Cardiac fibroblast (primary cell): ENCODE measurements at regions not wholly inside any gene's neighbourhood (a gene's known extent, or its start where the extent isn't known, plus 50 kb on each side); places are given as distances from the start of the nearest gene placed in this dataset.

Experiments used
- DNase-seq, 2 donors: peaks; one replicate each; pipeline versions ENCODE4 v3.0.0 to v3.0.0-alpha.2; 2010; ENCODE audit warnings: low read depth in 2 of 2
- H3K4me3 ChIP-seq, 2 donors: replicated peaks in 1 of 2; 1 replicate in 1 of 2; 2 replicates in 1 of 2; pipeline ENCODE4 v1.5.1; 2011; ENCODE audit warnings: low read depth in 2 of 2, low read length in 2 of 2, mild to moderate bottlenecking in 2 of 2, moderate library complexity in 1 of 2
- TF ChIP-seq, protein P1 (sequence below): IDR thresholded peaks from one replicate; pipeline ENCODE4 v1.5.1; 2011; ENCODE audit warnings: low read depth, mild to moderate bottlenecking, low read length, inconsistent platforms

DNA sequence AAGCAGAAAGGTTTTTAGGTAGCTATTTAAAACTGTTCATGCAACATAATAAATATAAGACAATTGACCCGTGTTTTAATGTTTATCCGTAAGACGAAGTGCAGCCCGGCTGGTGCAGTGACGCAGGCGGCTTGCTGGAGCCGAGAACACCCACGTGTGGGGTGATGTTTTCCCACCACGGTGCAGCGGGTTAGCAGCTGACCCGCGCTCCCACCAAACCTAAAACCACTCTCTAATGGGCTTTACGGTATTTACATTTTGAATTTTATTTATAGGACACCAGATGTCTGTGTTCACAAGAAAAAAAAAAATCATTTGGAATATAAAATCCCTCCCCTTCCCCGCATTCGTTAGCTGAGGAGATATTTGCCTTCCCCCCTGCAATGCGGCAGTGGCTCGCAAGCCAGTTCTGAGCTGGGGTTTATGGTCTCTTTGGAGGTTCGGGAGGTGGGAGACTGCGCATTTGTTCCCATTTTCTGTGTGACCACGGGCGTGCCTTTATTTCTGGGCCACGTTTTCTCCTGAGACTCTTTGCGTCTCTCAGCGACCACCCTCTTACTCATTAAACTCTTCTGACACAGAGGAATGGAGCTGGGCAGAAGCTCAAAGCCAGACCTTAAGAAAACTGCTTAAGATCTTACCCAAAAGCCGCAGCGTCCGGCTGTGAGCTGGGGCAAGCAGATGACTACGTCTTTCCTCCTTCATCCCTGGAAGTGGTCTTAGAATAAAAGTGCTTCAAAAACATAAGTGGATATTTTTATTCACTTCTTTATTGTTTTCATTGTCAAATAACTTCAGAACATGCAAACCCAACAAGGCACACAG lies 301.1 kb downstream of the IRF8 start:
- TF ChIP-seq, protein P1, sequence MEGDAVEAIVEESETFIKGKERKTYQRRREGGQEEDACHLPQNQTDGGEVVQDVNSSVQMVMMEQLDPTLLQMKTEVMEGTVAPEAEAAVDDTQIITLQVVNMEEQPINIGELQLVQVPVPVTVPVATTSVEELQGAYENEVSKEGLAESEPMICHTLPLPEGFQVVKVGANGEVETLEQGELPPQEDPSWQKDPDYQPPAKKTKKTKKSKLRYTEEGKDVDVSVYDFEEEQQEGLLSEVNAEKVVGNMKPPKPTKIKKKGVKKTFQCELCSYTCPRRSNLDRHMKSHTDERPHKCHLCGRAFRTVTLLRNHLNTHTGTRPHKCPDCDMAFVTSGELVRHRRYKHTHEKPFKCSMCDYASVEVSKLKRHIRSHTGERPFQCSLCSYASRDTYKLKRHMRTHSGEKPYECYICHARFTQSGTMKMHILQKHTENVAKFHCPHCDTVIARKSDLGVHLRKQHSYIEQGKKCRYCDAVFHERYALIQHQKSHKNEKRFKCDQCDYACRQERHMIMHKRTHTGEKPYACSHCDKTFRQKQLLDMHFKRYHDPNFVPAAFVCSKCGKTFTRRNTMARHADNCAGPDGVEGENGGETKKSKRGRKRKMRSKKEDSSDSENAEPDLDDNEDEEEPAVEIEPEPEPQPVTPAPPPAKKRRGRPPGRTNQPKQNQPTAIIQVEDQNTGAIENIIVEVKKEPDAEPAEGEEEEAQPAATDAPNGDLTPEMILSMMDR = no peak
- no peak overlapping the region for H3K4me3 ChIP-seq
- DNase-seq = no peak

GRCh38 chr16:86200722-86201121 lies 301.8 kb downstream of the IRF8 start:
- TF ChIP-seq, protein P1 = no peak
- no peak overlapping the region for H3K4me3 ChIP-seq
- no peak for DNase-seq

DNA sequence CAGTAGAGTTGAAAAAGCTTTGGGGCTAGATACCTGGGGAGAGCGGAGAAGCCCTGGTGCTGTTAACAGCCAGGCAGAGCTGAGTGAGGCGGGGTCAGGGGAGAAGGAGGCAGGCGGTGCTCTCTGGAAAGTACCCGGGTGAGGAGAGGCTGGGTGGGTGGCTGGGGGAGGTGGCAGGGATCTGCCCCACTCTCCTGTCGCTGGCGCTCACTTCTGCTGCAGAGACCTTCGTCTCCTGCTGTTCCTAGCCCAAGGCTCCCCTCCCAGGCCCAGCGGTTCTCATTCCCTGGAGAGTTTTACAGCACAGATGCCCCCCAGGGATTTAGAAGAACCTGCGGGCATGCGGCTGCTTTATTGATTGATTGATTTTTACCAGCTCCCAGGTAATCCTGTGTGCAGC lies 302.8 kb downstream of the IRF8 start:
- DNase-seq = no peak
- no peak overlapping the region for H3K4me3 ChIP-seq
- TF ChIP-seq, protein P1 = no peak

DNA sequence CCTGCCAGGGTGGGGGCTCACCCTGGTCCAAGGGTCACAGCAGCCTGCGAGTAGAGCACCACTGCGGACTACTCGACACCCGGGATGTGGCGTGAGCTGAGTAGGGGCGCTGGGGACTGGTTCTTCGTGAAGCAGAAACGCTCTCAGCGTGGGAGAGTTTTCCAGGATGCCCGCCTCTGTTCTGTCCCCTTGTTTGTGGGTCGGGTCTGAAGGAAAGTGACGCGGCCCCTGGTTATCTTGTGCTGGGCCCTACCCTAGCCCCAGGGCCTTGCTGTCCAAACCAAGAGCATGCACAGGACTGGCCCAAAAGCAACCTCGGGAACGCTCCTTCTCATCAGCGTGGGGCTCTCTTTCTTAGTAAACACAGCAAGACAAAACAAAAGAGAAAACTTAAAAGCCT lies 303.3 kb downstream of the IRF8 start:
- H3K4me3 ChIP-seq = no peak overlapping the region
- TF ChIP-seq, protein P1 = no peak
- no peak for DNase-seq

DNA sequence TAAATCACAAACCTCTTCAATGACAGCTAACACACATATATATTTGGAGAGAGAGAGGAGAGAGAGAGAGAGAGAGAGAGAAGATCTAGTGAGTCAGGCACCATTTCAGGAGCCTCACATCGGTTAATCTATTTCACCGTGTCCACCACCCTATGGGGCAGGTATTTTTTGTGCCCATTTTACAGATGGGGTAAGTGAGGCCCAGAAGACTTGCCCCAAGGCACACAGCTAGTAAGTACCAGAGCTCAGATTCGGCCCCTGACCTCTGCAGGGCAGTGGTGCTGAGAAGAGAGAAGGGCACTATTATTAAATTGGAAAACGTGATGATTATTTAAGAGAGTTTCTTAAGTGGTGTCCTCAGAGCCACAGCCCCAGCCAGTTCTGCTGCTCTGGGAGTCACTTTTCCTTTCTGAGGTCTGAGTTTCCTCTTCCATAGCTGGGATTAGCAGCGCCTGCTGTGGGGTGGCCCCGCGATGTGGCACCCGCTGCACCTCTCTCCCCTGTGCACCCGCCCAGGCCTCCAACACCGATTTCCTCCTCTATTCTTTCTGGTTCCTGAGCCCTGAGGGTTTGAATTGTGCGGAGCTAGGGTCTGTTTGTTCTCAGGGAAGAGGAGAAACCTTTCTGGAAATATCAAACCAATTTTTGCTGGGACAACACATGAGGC lies 303.9 kb downstream of the IRF8 start:
- no peak overlapping the region for H3K4me3 ChIP-seq
- no peak for DNase-seq
- TF ChIP-seq, protein P1 = no peak

GRCh38 chr16:86203557-86204275 lies 304.8 kb downstream of the IRF8 start:
- TF ChIP-seq, protein P1 = no peak
- H3K4me3 ChIP-seq = no peak overlapping the region
- no peak for DNase-seq
